H9 (cell line): ENCODE measurements at regions not wholly inside any gene's neighbourhood (a gene's known extent, or its start where the extent isn't known, plus 50 kb on each side); places are given as distances from the start of the nearest gene placed in this dataset.

Source experiments
- DNase-seq: peaks from one replicate; pipeline ENCODE4 v3.0.0-alpha.2; 2017
- H2AFZ ChIP-seq: one replicate; pipeline ENCODE4 v1.6.1; 2013; ENCODE audit warnings: mild to moderate bottlenecking, low read length, control low read depth, moderate library complexity
- H2AK5ac ChIP-seq: 2 replicates; pipeline ENCODE4 v1.6.1; 2013; ENCODE audit warnings: low read length, control low read depth, mixed read lengths; ENCODE audit not compliant: insufficient read length
- H2BK120ac ChIP-seq: one replicate; pipeline ENCODE4 v1.6.1; 2013; ENCODE audit warnings: low read depth, mild to moderate bottlenecking, low read length, control low read depth, inconsistent platforms; ENCODE audit not compliant: poor library complexity, severe bottlenecking
- H2BK12ac ChIP-seq: 2 replicates; pipeline ENCODE4 v1.6.1; 2013; ENCODE audit warnings: low read length, control low read depth, mixed read lengths, low read depth; ENCODE audit not compliant: insufficient read length
- H2BK15ac ChIP-seq: 2 replicates; pipeline ENCODE4 v1.6.1; 2013; ENCODE audit warnings: low read depth, low read length, control low read depth
- H2BK20ac ChIP-seq: one replicate; pipeline ENCODE4 v1.6.1; 2013; ENCODE audit warnings: low read depth, mild to moderate bottlenecking, low read length, control low read depth, inconsistent platforms; ENCODE audit not compliant: poor library complexity, severe bottlenecking
- H2BK5ac ChIP-seq: 2 replicates; pipeline ENCODE4 v1.6.1; 2013; ENCODE audit warnings: low read length, control low read depth, mixed read lengths; ENCODE audit not compliant: insufficient read length
- H3K14ac ChIP-seq: 2 replicates; pipeline ENCODE4 v1.6.1; 2013; ENCODE audit warnings: low read length, control low read depth; ENCODE audit not compliant: insufficient read depth
- H3K18ac ChIP-seq: 2 replicates; pipeline ENCODE4 v1.6.1; 2013; ENCODE audit warnings: low read depth, mild to moderate bottlenecking, mixed read lengths, low read length, control low read depth; ENCODE audit not compliant: insufficient read length
- H3K23ac ChIP-seq: 2 replicates; pipeline ENCODE4 v1.6.1; 2013; ENCODE audit warnings: low read length, control low read depth, mixed read lengths, low read depth; ENCODE audit not compliant: insufficient read length
- H3K23me2 ChIP-seq: 2 replicates; pipeline ENCODE4 v1.6.1; 2013; ENCODE audit warnings: low read depth, mild to moderate bottlenecking, mixed read lengths, low read length, control low read depth; ENCODE audit not compliant: insufficient read length, poor library complexity, severe bottlenecking
- H3K27ac ChIP-seq: 2 replicates; pipeline ENCODE4 v1.5.1; 2013; ENCODE audit warnings: low read length, control low read depth, mixed read lengths, low read depth; ENCODE audit not compliant: insufficient read length
- H3K27me3 ChIP-seq: 2 replicates; pipeline ENCODE4 v1.6.1; 2013; ENCODE audit warnings: low read length, control low read depth, inconsistent platforms; ENCODE audit not compliant: insufficient read depth
- H3K4ac ChIP-seq: 2 replicates; pipeline ENCODE4 v1.6.1; 2013; ENCODE audit warnings: low read depth, mild to moderate bottlenecking, control low read depth, inconsistent platforms, low read length, moderate library complexity
- H3K4me1 ChIP-seq: 2 replicates; pipeline ENCODE4 v1.6.1; 2013; ENCODE audit warnings: low read length, control low read depth, inconsistent platforms; ENCODE audit not compliant: insufficient read depth
- H3K4me2 ChIP-seq: 2 replicates; pipeline ENCODE4 v1.6.1; 2013; ENCODE audit warnings: low read length, control low read depth, mixed read lengths; ENCODE audit not compliant: insufficient read length, insufficient read depth
- H3K56ac ChIP-seq: 2 replicates; pipeline ENCODE4 v1.6.1; 2013; ENCODE audit warnings: low read depth, mild to moderate bottlenecking, mixed read lengths, low read length, control low read depth; ENCODE audit not compliant: insufficient read length
- H3K79me1 ChIP-seq: 2 replicates; pipeline ENCODE4 v1.6.1; 2013; ENCODE audit warnings: low read depth, mild to moderate bottlenecking, moderate library complexity, low read length, control low read depth, inconsistent platforms; ENCODE audit not compliant: insufficient read depth, poor library complexity, severe bottlenecking
- H3K79me2 ChIP-seq: 2 replicates; pipeline ENCODE4 v1.6.1; 2013; ENCODE audit warnings: low read length, control low read depth, inconsistent platforms; ENCODE audit not compliant: insufficient read depth
- H3K9ac ChIP-seq: 2 replicates; pipeline ENCODE4 v1.6.1; 2013; ENCODE audit warnings: low read length, control low read depth, mixed read lengths; ENCODE audit not compliant: insufficient read length; ENCODE audit errors: extremely low read depth
- H3K9me3 ChIP-seq: one replicate; pipeline ENCODE4 v1.6.1; 2013; ENCODE audit warnings: low read depth, low read length, inconsistent platforms; ENCODE audit not compliant: control insufficient read depth
- H3T11ph ChIP-seq: one replicate; pipeline ENCODE4 v1.6.1; 2013; ENCODE audit warnings: mild to moderate bottlenecking, low read length, control low read depth, inconsistent platforms
- H4K20me1 ChIP-seq: one replicate; pipeline ENCODE4 v1.6.1; 2013; ENCODE audit not compliant: control insufficient read depth, insufficient read length, insufficient read depth
- H4K5ac ChIP-seq: 2 replicates; pipeline ENCODE4 v1.6.1; 2013; ENCODE audit warnings: low read depth, mild to moderate bottlenecking, mixed read lengths, low read length, control low read depth; ENCODE audit not compliant: insufficient read length
- H4K8ac ChIP-seq: replicated peaks from 2 replicates; pipeline ENCODE4 v1.6.1; 2013; ENCODE audit warnings: low read length, control low read depth, mixed read lengths, low read depth; ENCODE audit not compliant: insufficient read length
- H4K91ac ChIP-seq: 2 replicates; pipeline ENCODE4 v1.6.1; 2013; ENCODE audit warnings: low read depth, mild to moderate bottlenecking, moderate library complexity, mixed read lengths, low read length, control low read depth; ENCODE audit not compliant: insufficient read length
- H3K27ac Mint-ChIP-seq, 3 experiments: 2 replicates in 2 of 3; 3 replicates in 1 of 3; pipeline ENCODE4 v1.8.0; 2020 to 2021; ENCODE audit warnings: mixed read lengths in 3 of 3, mild to moderate bottlenecking in 1 of 3, moderate library complexity in 1 of 3
- H3K27me3 Mint-ChIP-seq: 2 replicates; pipeline ENCODE4 v1.8.0; 2021; ENCODE audit warnings: low read depth, mild to moderate bottlenecking, moderate library complexity, mixed read lengths
- H3K36me3 Mint-ChIP-seq, 3 experiments: 2 replicates in 2 of 3; 3 replicates in 1 of 3; pipeline ENCODE4 v1.8.0; 2020 to 2021; ENCODE audit warnings: low read depth in 3 of 3, mixed read lengths in 3 of 3; ENCODE audit not compliant: insufficient read depth in 1 of 3
- H3K4me1 Mint-ChIP-seq, 2 experiments: 2 replicates each; pipeline ENCODE4 v1.8.0; 2020; ENCODE audit warnings: mixed read lengths in 2 of 2
- H3K4me3 Mint-ChIP-seq, 2 experiments: 2 replicates in 1 of 2; 3 replicates in 1 of 2; pipeline ENCODE4 v1.8.0; 2020 to 2021; ENCODE audit warnings: mild to moderate bottlenecking in 2 of 2, mixed read lengths in 2 of 2, moderate library complexity in 1 of 2
- H3K9me3 Mint-ChIP-seq, 2 experiments: 2 replicates in 1 of 2; 3 replicates in 1 of 2; pipeline ENCODE4 v1.8.0; 2020; ENCODE audit warnings: mild to moderate bottlenecking in 2 of 2, mixed read lengths in 2 of 2, moderate library complexity in 1 of 2
- CTCF ChIP-seq: fragments of 200-600 bp; sonication (generic); conservative IDR thresholded peaks from 3 replicates; pipeline ENCODE4 v1.8.0; 2021; ENCODE audit warnings: antibody characterized with exemption, mild to moderate bottlenecking
- WGBS: extraction: QIAGEN DNeasy Blood & Tissue Kit; methylation state at CpG from one replicate; pipeline ENCODE4 v1.1.7; 2013; ENCODE audit warnings: missing lambda C conversion rate, low lambda C conversion rate, mixed read lengths; ENCODE audit not compliant: insufficient read length; ENCODE audit errors: extremely low coverage; 5-methylcytosine and 5-hydroxymethylcytosine counted together

- Histone ChIP-seq H3K56ac (no peak overlapping the region), H2BK15ac (no peak overlapping the region), H3K4me2 (no peak overlapping the region), H3K27ac (no peak overlapping the region), H3K18ac (no peak overlapping the region), H2BK120ac (no peak overlapping the region), H2BK12ac (no peak overlapping the region), H3K79me2 (no peaks in the 10 kb centered on the region), H3K27me3 (no peaks in the 10 kb centered on the region), H2BK20ac (no peak overlapping the region), H2AFZ (no peak overlapping the region), H3K23ac (no peak overlapping the region), H3K14ac (no peak overlapping the region), H3K9me3 (no peaks in the 10 kb centered on the region), H3K79me1 (no peaks in the 10 kb centered on the region), H4K91ac (no peak overlapping the region), H2BK5ac (no peak overlapping the region), H4K8ac (no peak overlapping the region), H2AK5ac (no peak overlapping the region), H3K4ac (no peak overlapping the region), H4K5ac (no peak overlapping the region), H3K4me1 (no peaks in the 10 kb centered on the region), H3K23me2 (no peaks in the 10 kb centered on the region), H3T11ph (no peak overlapping the region), H3K9ac (no peak overlapping the region), H4K20me1 (no peaks in the 10 kb centered on the region)
- Mint-ChIP-seq H3K27me3 (peaks cover 5% of the 10 kb centered on the region), H3K9me3 (peaks cover 0 to under 1% of the 10 kb centered on the region in 2 experiments; a peak in 2 of 5 replicates), H3K4me3 (no peak overlapping the region), H3K36me3 (0 out of 7 replicates have a peak, but pooled peaks cover 0 to under 1% (median 0%) of the 10 kb centered on the region in 3 experiments), H3K27ac (no peak overlapping the region), H3K4me1 (no peaks in the 10 kb centered on the region)
- 100% methylated on average over 1 of the region's 4 CpGs for WGBS
- no peak for TF ChIP-seq CTCF
- no peak for DNase-seq
Measured at GRCh38 chr6:66689608-66690007, 982.6 kb upstream of the EYS start.
